GM12878 (cell line): ENCODE measurements at regions not wholly inside any gene's neighbourhood (a gene's known extent, or its start where the extent isn't known, plus 50 kb on each side); places are given as distances from the start of the nearest gene placed in this dataset.

Experiments
- ATAC-seq: fragments of 200-7000 bp; cut with Tn5 transposase; 3 replicates; pipeline ENCODE4 v1.9.1; 2020; ENCODE audit warnings: mild to moderate bottlenecking, moderate library complexity
- BruUV-seq: library from RNA; stranded (reverse); fragments of 400-500 nt; replicated peaks from 2 replicates; lab custom pipeline; 2021; lab: Mats Ljungman, UMichigan
- CTCF ChIA-PET: fragments of 300-600 bp; sonication (Branson Sonifier 250); formaldehyde crosslinking; extraction: SDS; loops from one replicate; lab custom pipeline; 2021; ENCODE audit warnings: inconsistent platforms; lab: Yijun Ruan, JAX
- POLR2A ChIA-PET: fragments of 350-600 bp; formaldehyde crosslinking; extraction: SDS; loops from one replicate; lab custom pipeline; 2021; ENCODE audit warnings: inconsistent platforms; lab: Charles Lee
- RAD21 ChIA-PET: fragments of 300-600 bp; sonication (Branson Sonifier 250); formaldehyde crosslinking; loops from one replicate; lab custom pipeline; 2023; ENCODE audit warnings: antibody characterized with exemption; ENCODE audit not compliant: unreplicated experiment; lab: Charles Lee
- SMC1A ChIA-PET: fragments of 300-600 bp; sonication (Branson Sonifier 250); formaldehyde crosslinking; loops from one replicate; lab custom pipeline; 2023; ENCODE audit not compliant: unreplicated experiment, uncharacterized antibody; lab: Charles Lee
- DNase-seq: peaks from one replicate; pipeline ENCODE4 v3.0.0-alpha.2; 2011; ENCODE audit warnings: low read depth, low spot score
- FAIRE-seq: peaks from 3 replicates; lab custom pipeline; 2011; peaks lifted over from hg19 to GRCh38; lab: Jason Lieb, UNC
- H2AFZ ChIP-seq: 2 replicates; pipeline ENCODE4 v1.6.0; 2011; ENCODE audit warnings: low read depth, low read length, control low read depth; ENCODE audit not compliant: control insufficient read depth
- H3K27ac ChIP-seq: 2 replicates; pipeline ENCODE4 v1.5.1; 2011; ENCODE audit warnings: control low read depth; ENCODE audit not compliant: control insufficient read depth, insufficient read depth
- H3K27me3 ChIP-seq, 2 experiments: replicated peaks in 1 of 2; 2 replicates each; pipeline versions ENCODE4 v1.6.0 to v1.6.1; 2011; ENCODE audit warnings: low read length in 1 of 2; ENCODE audit not compliant: control insufficient read depth in 2 of 2, insufficient read depth in 2 of 2
- H3K36me3 ChIP-seq, 2 experiments: 2 replicates each; pipeline ENCODE4 v1.5.1; 2011; ENCODE audit warnings: low read length in 1 of 2; ENCODE audit not compliant: control insufficient read depth in 2 of 2, insufficient read depth in 2 of 2
- H3K4me1 ChIP-seq: 2 replicates; pipeline ENCODE4 v1.6.1; 2011; ENCODE audit warnings: mild to moderate bottlenecking, low read length, moderate library complexity, mixed read lengths; ENCODE audit not compliant: control insufficient read depth, insufficient read depth
- H3K4me2 ChIP-seq: 2 replicates; pipeline ENCODE4 v1.6.0; 2011; ENCODE audit warnings: control low read depth; ENCODE audit not compliant: control insufficient read depth, insufficient read depth
- H3K4me3 ChIP-seq: fragments of 200-600 bp; sonication (generic); 2 replicates; pipeline ENCODE4 v1.5.1; 2016
- H3K79me2 ChIP-seq: 2 replicates; pipeline ENCODE4 v1.6.0; 2011; ENCODE audit warnings: low read length; ENCODE audit not compliant: control insufficient read depth, insufficient read depth
- H3K9ac ChIP-seq: 2 replicates; pipeline ENCODE4 v1.8.0; 2011; ENCODE audit warnings: low read length, control low read depth, mixed read lengths; ENCODE audit not compliant: control insufficient read depth, insufficient read depth
- H3K9me3 ChIP-seq: replicated peaks from 3 replicates; pipeline ENCODE4 v1.5.1; 2011; ENCODE audit warnings: mild to moderate bottlenecking, low read length; ENCODE audit not compliant: control insufficient read depth, insufficient read depth
- H4K20me1 ChIP-seq: 2 replicates; pipeline ENCODE4 v1.6.0; 2011; ENCODE audit not compliant: control insufficient read depth, insufficient read depth
- EED ChIP-seq: sonication (generic); IDR thresholded peaks from 2 replicates; pipeline ENCODE4 v1.6.1; 2016; ENCODE audit warnings: antibody characterized with exemption, low read depth
- EGR1 ChIP-seq, 2 experiments: IDR thresholded peaks; 1 replicate in 1 of 2; 2 replicates in 1 of 2; pipeline ENCODE4 v1.6.1; 2011 to 2012; ENCODE audit warnings: low read depth in 2 of 2, low read length in 2 of 2, borderline replicate concordance in 1 of 2, mild to moderate bottlenecking in 1 of 2, moderate library complexity in 1 of 2
- IRF4 ChIP-seq: IDR thresholded peaks from 2 replicates; pipeline ENCODE4 v1.6.1; 2011; ENCODE audit warnings: low read depth, low read length
- KDM1A ChIP-seq: fragments of 200-600 bp; sonication (generic); IDR thresholded peaks from 2 replicates; pipeline ENCODE4 v1.6.1; 2016; ENCODE audit warnings: borderline replicate concordance
- NR2C2 ChIP-seq: IDR thresholded peaks from 2 replicates; pipeline ENCODE4 v1.6.1; 2011; ENCODE audit warnings: borderline replicate concordance, low read depth; ENCODE audit not compliant: control insufficient read depth, insufficient read length
- RAD21 ChIP-seq: IDR thresholded peaks from 2 replicates; pipeline ENCODE4 v1.6.1; 2011; ENCODE audit warnings: mild to moderate bottlenecking, low read depth, low read length, moderate library complexity; ENCODE audit not compliant: insufficient read depth
- RB1 ChIP-seq: fragments of 450-650 bp; formaldehyde crosslinking; IDR thresholded peaks from 2 replicates; pipeline ENCODE4 v1.6.1; 2017; ENCODE audit warnings: mild to moderate bottlenecking, borderline replicate concordance
- RCOR1 ChIP-seq: conservative IDR thresholded peaks from 2 replicates; pipeline ENCODE4 v1.6.1; 2012; ENCODE audit warnings: low read depth, low read length, improper control_type of control experiment
- SIX5 ChIP-seq: IDR thresholded peaks from 2 replicates; pipeline ENCODE4 v1.6.1; 2011; ENCODE audit warnings: mild to moderate bottlenecking, low read depth, low read length, moderate library complexity; ENCODE audit not compliant: severe bottlenecking
- SMAD1 ChIP-seq: fragments of 450-650 bp; IDR thresholded peaks from 2 replicates; pipeline ENCODE4 v1.6.1; 2018; ENCODE audit warnings: mild to moderate bottlenecking, low read depth; ENCODE audit not compliant: partially characterized antibody
- ZNF274 ChIP-seq: IDR thresholded peaks from one replicate; pipeline ENCODE4 v1.8.0; 2011; ENCODE audit not compliant: insufficient read length, insufficient read depth
- ZNF622 ChIP-seq: fragments of 450-650 bp; IDR thresholded peaks from 2 replicates; pipeline ENCODE4 v1.6.1; 2017; ENCODE audit warnings: mild to moderate bottlenecking, inconsistent platforms
- WGBS: methylation state at CpG from one replicate; pipeline ENCODE4 v1.1.6; 2016; ENCODE audit warnings: low lambda C conversion rate; ENCODE audit not compliant: insufficient replicate concordance, insufficient coverage; ENCODE audit errors: missing lambda C conversion rate; 5-methylcytosine and 5-hydroxymethylcytosine counted together
- in situ Hi-C: fragments of 300-500 bp; cut with MboI; formaldehyde crosslinking; loops from 9 replicates; pipeline ENCODE4 v1.14.3; 2018; ENCODE audit warnings: mixed read lengths
- intact Hi-C: fragments of 100-400 bp; cut with micrococcal nuclease; formaldehyde crosslinking; loops from one replicate; pipeline ENCODE4 v1.14.2; 2022; ENCODE audit not compliant: unreplicated experiment
- TF ChIP-seq, protein P1 (sequence below): fragments of 450-650 bp; IDR thresholded peaks from 2 replicates; pipeline ENCODE4 v1.6.1; 2017; ENCODE audit warnings: mild to moderate bottlenecking, moderate library complexity
- TF ChIP-seq, protein P2 (sequence below): fragments of 450-650 bp; IDR thresholded peaks from 2 replicates; pipeline ENCODE4 v1.6.1; 2016; ENCODE audit warnings: mild to moderate bottlenecking

DNA sequence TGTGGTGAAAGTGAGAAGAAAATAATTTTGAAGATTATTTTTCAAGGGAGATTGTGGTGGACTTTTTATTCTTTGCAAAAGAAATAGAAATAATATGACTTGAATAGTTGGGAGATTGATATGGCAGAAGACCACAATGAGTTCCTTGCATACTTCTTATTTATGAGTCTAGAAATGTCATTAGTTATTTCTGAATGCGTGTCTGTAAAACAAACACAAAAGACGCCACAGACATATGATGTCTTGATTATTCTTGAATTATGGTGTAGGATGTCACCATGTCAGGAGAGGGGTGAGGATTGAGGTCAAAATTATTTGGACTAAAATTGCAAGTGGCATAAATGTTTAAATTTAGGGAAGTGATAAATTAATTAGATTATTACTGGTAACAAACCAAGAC, 440.7 kb upstream of the PDE3A start:
- Histone ChIP-seq H4K20me1 (no peaks in the 10 kb centered on the region), H3K9ac (no peak overlapping the region), H3K4me1 (no peaks in the 10 kb centered on the region), H3K79me2 (no peaks in the 10 kb centered on the region), H2AFZ (no peak overlapping the region), H3K4me2 (no peak overlapping the region), H3K4me3 (no peak overlapping the region), H3K36me3 (no peaks in the 10 kb centered on the region), H3K9me3 (no peaks in the 10 kb centered on the region), H3K27ac (no peak overlapping the region), H3K27me3 (no peaks in the 10 kb centered on the region)
- ATAC-seq (no peak), DNase-seq (no peak), FAIRE-seq (no peak)
- ChIA-PET POLR2A (no interaction called here), RAD21 (no interaction called here), SMC1A (no interaction called here), CTCF (interaction anchor here (0.9 kb wide), 1 partner anchor 10 kb away, joined by 3 read pairs; no protein-coding TSS in a partner anchor)
- intact Hi-C loops (no loop called here), in situ Hi-C loops (no loop called here)
- TF ChIP-seq EED (no peak), RB1 (no peak), EGR1 (IDR thresholded peaks at IDR 0.05; ENCODE audit: borderline replicate concordance in 1 of 2, low read depth in 2 of 2, low read length in 2 of 2) (no peak)
- BruUV-seq = no TSS peak
- 59% methylated on average over 2 of the region's 2 CpGs for WGBS

DNA sequence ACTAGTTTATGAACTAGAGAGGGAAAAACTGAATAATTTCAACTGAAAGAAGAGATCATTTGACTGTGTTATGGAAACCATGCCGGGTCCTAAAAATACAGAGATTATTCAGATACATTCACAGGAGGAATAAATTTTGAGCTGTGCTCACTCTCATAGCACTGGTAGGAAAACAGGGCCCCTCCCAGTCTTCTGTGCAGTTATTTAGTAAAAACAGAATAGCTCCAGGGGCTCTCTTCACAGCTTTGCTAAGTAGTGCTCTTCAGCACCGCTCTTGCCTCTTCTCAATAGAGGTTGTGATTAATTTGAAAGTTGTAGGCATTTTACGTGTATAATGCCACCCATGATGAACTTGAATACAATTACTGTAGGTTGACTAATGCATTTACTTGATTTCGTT, 435.9 kb upstream of the PDE3A start:
- intact Hi-C loops = no loop called here
- Histone ChIP-seq H3K9ac (no peak overlapping the region), H3K27ac (no peak overlapping the region), H4K20me1 (no peaks in the 10 kb centered on the region), H3K4me1 (no peaks in the 10 kb centered on the region), H3K9me3 (no peaks in the 10 kb centered on the region), H3K36me3 (no peaks in the 10 kb centered on the region), H3K27me3 (no peaks in the 10 kb centered on the region), H3K79me2 (no peaks in the 10 kb centered on the region), H3K4me2 (no peak overlapping the region), H2AFZ (no peak overlapping the region), H3K4me3 (no peak overlapping the region)
- in situ Hi-C loops = no loop called here
- ChIA-PET SMC1A (interaction anchor here (1.0 to 1.4 kb wide), 3 partner anchors 9 to 21 kb away, joined by 3 to 4 read pairs (median 4); no protein-coding TSS in a partner anchor), POLR2A (no interaction called here), RAD21 (interaction anchor here (1.5 kb wide), 1 partner anchor 10 kb away, joined by 3 read pairs; no protein-coding TSS in a partner anchor), CTCF (no interaction called here)
- ATAC-seq (no peak), DNase-seq (no peak), FAIRE-seq (no peak)
- BruUV-seq = no TSS peak
- WGBS = 20% methylated on average over 4 of the region's 4 CpGs
- TF ChIP-seq ZNF274 (no peak), SMAD1 (no peak), ZNF622 (no peak), RAD21 (no peak), NR2C2 (no peak), RCOR1 (no peak), KDM1A (no peak), SIX5 (no peak), IRF4 (no peak)
- TF ChIP-seq, protein P1, sequence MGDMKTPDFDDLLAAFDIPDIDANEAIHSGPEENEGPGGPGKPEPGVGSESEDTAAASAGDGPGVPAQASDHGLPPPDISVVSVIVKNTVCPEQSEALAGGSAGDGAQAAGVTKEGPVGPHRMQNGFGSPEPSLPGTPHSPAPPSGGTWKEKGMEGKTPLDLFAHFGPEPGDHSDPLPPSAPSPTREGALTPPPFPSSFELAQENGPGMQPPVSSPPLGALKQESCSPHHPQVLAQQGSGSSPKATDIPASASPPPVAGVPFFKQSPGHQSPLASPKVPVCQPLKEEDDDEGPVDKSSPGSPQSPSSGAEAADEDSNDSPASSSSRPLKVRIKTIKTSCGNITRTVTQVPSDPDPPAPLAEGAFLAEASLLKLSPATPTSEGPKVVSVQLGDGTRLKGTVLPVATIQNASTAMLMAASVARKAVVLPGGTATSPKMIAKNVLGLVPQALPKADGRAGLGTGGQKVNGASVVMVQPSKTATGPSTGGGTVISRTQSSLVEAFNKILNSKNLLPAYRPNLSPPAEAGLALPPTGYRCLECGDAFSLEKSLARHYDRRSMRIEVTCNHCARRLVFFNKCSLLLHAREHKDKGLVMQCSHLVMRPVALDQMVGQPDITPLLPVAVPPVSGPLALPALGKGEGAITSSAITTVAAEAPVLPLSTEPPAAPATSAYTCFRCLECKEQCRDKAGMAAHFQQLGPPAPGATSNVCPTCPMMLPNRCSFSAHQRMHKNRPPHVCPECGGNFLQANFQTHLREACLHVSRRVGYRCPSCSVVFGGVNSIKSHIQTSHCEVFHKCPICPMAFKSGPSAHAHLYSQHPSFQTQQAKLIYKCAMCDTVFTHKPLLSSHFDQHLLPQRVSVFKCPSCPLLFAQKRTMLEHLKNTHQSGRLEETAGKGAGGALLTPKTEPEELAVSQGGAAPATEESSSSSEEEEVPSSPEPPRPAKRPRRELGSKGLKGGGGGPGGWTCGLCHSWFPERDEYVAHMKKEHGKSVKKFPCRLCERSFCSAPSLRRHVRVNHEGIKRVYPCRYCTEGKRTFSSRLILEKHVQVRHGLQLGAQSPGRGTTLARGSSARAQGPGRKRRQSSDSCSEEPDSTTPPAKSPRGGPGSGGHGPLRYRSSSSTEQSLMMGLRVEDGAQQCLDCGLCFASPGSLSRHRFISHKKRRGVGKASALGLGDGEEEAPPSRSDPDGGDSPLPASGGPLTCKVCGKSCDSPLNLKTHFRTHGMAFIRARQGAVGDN = no peak
- TF ChIP-seq, protein P2, sequence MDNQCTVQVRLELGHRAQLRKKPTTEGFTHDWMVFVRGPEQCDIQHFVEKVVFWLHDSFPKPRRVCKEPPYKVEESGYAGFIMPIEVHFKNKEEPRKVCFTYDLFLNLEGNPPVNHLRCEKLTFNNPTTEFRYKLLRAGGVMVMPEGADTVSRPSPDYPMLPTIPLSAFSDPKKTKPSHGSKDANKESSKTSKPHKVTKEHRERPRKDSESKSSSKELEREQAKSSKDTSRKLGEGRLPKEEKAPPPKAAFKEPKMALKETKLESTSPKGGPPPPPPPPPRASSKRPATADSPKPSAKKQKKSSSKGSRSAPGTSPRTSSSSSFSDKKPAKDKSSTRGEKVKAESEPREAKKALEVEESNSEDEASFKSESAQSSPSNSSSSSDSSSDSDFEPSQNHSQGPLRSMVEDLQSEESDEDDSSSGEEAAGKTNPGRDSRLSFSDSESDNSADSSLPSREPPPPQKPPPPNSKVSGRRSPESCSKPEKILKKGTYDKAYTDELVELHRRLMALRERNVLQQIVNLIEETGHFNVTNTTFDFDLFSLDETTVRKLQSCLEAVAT = no peak
